ENCODE measurements at regions not wholly inside any gene's neighbourhood (a gene's known extent, or its start where the extent isn't known, plus 50 kb on each side); places are given as distances from the start of the nearest gene placed in this dataset.

DNA sequence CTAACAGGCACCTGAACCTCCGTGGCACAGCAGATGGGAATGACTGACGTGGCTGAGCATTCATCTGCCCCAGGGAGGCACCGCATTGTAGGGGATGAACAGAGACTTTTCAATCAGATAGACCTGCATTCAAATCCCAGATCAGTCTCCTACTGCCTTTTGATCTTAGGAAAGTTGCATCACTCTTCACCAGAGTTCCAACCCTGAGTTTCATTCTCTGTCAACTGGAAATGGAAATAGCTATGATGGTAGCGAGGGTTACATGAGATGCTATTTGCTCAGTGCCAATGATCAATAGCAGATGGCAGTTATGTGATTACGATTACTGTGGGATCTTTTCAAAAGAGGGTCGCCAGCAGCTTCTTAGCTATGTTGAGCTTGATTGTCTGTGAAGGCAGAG, 189.3 kb upstream of the RFC3 start:
- peak overlapping the region in 1 of 2 donors; percentile 17 for H3K4me3 Mint-ChIP-seq
- H3K4me1 Mint-ChIP-seq (ENCODE audit: low read depth), result peaks cover 23% of the 10 kb centered on the region
- H3K36me3 Mint-ChIP-seq (ENCODE audit: insufficient read depth in 2 of 2), result no peaks in the 10 kb centered on the region
- H3K9me3 Mint-ChIP-seq, result no peaks in the 10 kb centered on the region
- ATAC-seq (replicated peaks in 1 of 2), result peak; percentile 15 to 50
- no peak overlapping the region for H3K27ac Mint-ChIP-seq
- DNase-seq, result no peak
- H3K27me3 Mint-ChIP-seq (ENCODE audit: low read depth), result peaks cover 20% of the 10 kb centered on the region

- H3K4me1 Mint-ChIP-seq (ENCODE audit: low read depth), result peaks cover 17% of the 10 kb centered on the region
- H3K4me3 Mint-ChIP-seq, result no peak overlapping the region
- DNase-seq, result no peak
- H3K36me3 Mint-ChIP-seq (ENCODE audit: insufficient read depth in 2 of 2), result no peaks in the 10 kb centered on the region
- ATAC-seq (replicated peaks in 1 of 2), result no peak
- peaks cover 24% of the 10 kb centered on the region for H3K27me3 Mint-ChIP-seq (ENCODE audit: low read depth)
- no peak overlapping the region for H3K27ac Mint-ChIP-seq
- no peaks in the 10 kb centered on the region for H3K9me3 Mint-ChIP-seq
These were observed 188.2 kb upstream of the RFC3 start for GRCh38 chr13:33629605-33630360.

GRCh38 chr13:33633701-33634545, 184.0 kb upstream of the RFC3 start:
- no peaks in the 10 kb centered on the region for H3K9me3 Mint-ChIP-seq
- H3K36me3 Mint-ChIP-seq (ENCODE audit: insufficient read depth in 2 of 2), result peaks cover 0 to 2% of the 10 kb centered on the region in 2 donors

DNA sequence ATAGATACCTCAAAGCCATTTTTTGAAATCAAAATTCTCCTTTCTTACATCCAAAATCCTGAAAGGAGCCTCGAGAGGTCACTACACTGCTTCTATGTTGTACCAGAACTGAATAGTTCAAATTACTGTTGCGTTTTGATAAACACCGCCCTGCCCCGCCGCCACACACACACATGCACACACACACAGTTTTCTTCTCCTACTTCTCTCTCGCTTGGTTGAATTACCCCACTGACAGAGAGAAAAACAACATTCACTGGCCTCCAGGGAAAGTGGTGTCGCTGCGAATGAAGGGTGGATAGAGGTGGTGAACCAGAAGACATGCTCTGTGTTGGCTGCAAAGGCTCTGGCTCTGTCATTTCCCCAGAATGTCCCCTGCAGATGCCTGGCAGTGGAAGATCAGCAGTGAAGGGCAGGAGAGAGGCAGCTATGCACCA, 183.4 kb upstream of the RFC3 start:
- H3K36me3 Mint-ChIP-seq (ENCODE audit: insufficient read depth in 2 of 2), result peaks cover 0 to 2% of the 10 kb centered on the region in 2 donors
- peaks cover 24% of the 10 kb centered on the region for H3K27me3 Mint-ChIP-seq (ENCODE audit: low read depth)
- ATAC-seq (replicated peaks in 1 of 2) (no peak), DNase-seq (no peak)
- H3K4me1 Mint-ChIP-seq (ENCODE audit: low read depth), result peaks cover 26% of the 10 kb centered on the region
- H3K4me3 Mint-ChIP-seq, result no peak overlapping the region
- no peak overlapping the region for H3K27ac Mint-ChIP-seq
- H3K9me3 Mint-ChIP-seq, result no peaks in the 10 kb centered on the region

More at GRCh38 chr13:33633701-33634545, 184.0 kb upstream of the RFC3 start:
- Mint-ChIP-seq H3K4me1 (ENCODE audit: low read depth) (peaks cover 25% of the 10 kb centered on the region), H3K27me3 (ENCODE audit: low read depth) (peaks cover 24% of the 10 kb centered on the region), H3K4me3 (no peak overlapping the region), H3K27ac (no peak overlapping the region)
- ATAC-seq (replicated peaks in 1 of 2) (no peak), DNase-seq (no peak)

DNA sequence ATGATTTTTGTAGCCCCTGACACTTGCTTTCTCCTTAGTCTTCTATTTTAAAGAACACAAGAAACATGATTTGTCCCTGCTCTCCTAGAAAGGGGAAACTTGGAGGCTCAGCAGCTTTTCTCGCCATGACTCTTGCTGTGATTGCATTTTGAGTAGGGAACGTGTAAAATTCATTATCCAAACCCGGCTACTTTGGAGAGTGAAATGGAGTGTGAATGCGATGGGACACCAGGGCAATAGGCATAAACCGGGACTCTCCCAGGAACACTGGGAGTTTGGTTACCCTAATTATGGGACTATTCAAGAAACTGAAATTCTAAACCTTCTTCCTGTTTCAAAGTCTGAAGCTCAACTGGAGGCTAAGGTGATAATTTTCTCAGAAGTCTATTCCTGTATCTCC, 181.7 kb upstream of the RFC3 start:
- Mint-ChIP-seq H3K36me3 (ENCODE audit: insufficient read depth in 2 of 2) (peaks cover 0 to 2% of the 10 kb centered on the region in 2 donors), H3K9me3 (no peaks in the 10 kb centered on the region), H3K27me3 (ENCODE audit: low read depth) (peaks cover 11% of the 10 kb centered on the region), H3K27ac (no peak overlapping the region), H3K4me1 (ENCODE audit: low read depth) (peaks cover 43% of the 10 kb centered on the region), H3K4me3 (no peak overlapping the region)
- DNase-seq, result no peak
- ATAC-seq (replicated peaks in 1 of 2), result no peak

- Mint-ChIP-seq H3K36me3 (ENCODE audit: insufficient read depth in 2 of 2) (peaks cover 0 to 2% of the 10 kb centered on the region in 2 donors), H3K27me3 (ENCODE audit: low read depth) (peaks cover 9% of the 10 kb centered on the region), H3K27ac (peak overlapping the region; percentile 44), H3K4me3 (peak overlapping the region in 1 of 2 donors; percentile 27), H3K4me1 (ENCODE audit: low read depth) (peaks cover 44% of the 10 kb centered on the region), H3K9me3 (no peaks in the 10 kb centered on the region)
- DNase-seq (no peak), ATAC-seq (replicated peaks in 1 of 2) (peak; percentile 38 to 39)
These were observed 180.8 kb upstream of the RFC3 start for GRCh38 chr13:33636955-33637670.

GRCh38 chr13:33637978-33638743, 179.8 kb upstream of the RFC3 start:
- H3K27ac Mint-ChIP-seq, result peak overlapping the region; percentile 14
- ATAC-seq (replicated peaks in 1 of 2), result no peak

DNA sequence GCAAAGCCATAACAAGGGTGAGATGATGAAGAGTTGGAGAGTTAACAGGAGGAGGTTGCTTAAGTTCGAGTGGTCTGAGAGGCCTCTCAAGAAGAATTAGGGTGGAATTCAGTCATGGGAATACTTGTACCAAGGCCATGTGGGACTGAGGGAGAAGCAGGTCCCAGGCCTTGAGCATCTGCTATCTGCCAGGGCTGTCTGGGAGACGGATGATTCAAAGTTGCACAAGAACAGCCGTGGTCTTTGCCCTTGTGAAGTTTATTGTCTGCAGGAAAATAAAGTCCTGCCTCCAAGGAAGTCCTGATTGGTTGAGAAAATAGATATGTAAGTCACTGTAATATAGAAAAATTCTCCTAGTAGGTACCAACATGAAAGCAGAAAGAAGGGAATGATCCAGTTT, 178.8 kb upstream of the RFC3 start:
- H3K36me3 Mint-ChIP-seq (ENCODE audit: insufficient read depth in 2 of 2), result peaks cover 0 to 2% of the 10 kb centered on the region in 2 donors
- H3K4me1 Mint-ChIP-seq (ENCODE audit: low read depth), result peaks cover 45% of the 10 kb centered on the region
- peak overlapping the region in 1 of 2 donors; percentile 2 for H3K4me3 Mint-ChIP-seq
- no peaks in the 10 kb centered on the region for H3K9me3 Mint-ChIP-seq
- DNase-seq, result no peak
- ATAC-seq (replicated peaks in 1 of 2), result no peak
- no peaks in the 10 kb centered on the region for H3K27me3 Mint-ChIP-seq (ENCODE audit: low read depth)
- H3K27ac Mint-ChIP-seq, result peak overlapping the region; percentile 13

More at GRCh38 chr13:33637978-33638743, 179.8 kb upstream of the RFC3 start:
- Mint-ChIP-seq H3K9me3 (no peaks in the 10 kb centered on the region), H3K4me3 (peak overlapping the region in 1 of 2 donors; percentile 6), H3K27me3 (ENCODE audit: low read depth) (peaks cover 9% of the 10 kb centered on the region), H3K36me3 (ENCODE audit: insufficient read depth in 2 of 2) (peaks cover 0 to 2% of the 10 kb centered on the region in 2 donors), H3K4me1 (ENCODE audit: low read depth) (peaks cover 44% of the 10 kb centered on the region)
- DNase-seq, result no peak

GRCh38 chr13:33639626-33640080, 178.3 kb upstream of the RFC3 start:
- ATAC-seq (replicated peaks in 1 of 2), result peak; percentile 91
- Mint-ChIP-seq H3K27ac (peak overlapping the region; percentile 2), H3K4me1 (ENCODE audit: low read depth) (peaks cover 50% of the 10 kb centered on the region), H3K27me3 (ENCODE audit: low read depth) (no peaks in the 10 kb centered on the region), H3K9me3 (no peaks in the 10 kb centered on the region), H3K36me3 (ENCODE audit: insufficient read depth in 2 of 2) (peaks cover 0 to 2% of the 10 kb centered on the region in 2 donors), H3K4me3 (peak overlapping the region; percentile 42 to 49)
- peak; percentile 66 to 72 for DNase-seq

GRCh38 chr13:33640832-33641231, 177.1 kb upstream of the RFC3 start:
- Mint-ChIP-seq H3K27me3 (ENCODE audit: low read depth) (no peaks in the 10 kb centered on the region), H3K27ac (peak overlapping the region; percentile 2), H3K4me1 (ENCODE audit: low read depth) (peaks cover 59% of the 10 kb centered on the region), H3K4me3 (peak overlapping the region in 1 of 2 donors; percentile 42), H3K36me3 (ENCODE audit: insufficient read depth in 2 of 2) (peaks cover 0 to 2% of the 10 kb centered on the region in 2 donors), H3K9me3 (no peaks in the 10 kb centered on the region)
- ATAC-seq (replicated peaks in 1 of 2) (no peak), DNase-seq (no peak)

- Mint-ChIP-seq H3K36me3 (ENCODE audit: insufficient read depth in 2 of 2) (peaks cover 0 to 2% of the 10 kb centered on the region in 2 donors), H3K27me3 (ENCODE audit: low read depth) (no peaks in the 10 kb centered on the region), H3K9me3 (no peaks in the 10 kb centered on the region), H3K27ac (no peak overlapping the region), H3K4me3 (no peak overlapping the region), H3K4me1 (ENCODE audit: low read depth) (peaks cover 44% of the 10 kb centered on the region)
- DNase-seq (no peak), ATAC-seq (replicated peaks in 1 of 2) (no peak)
These were observed 175.4 kb upstream of the RFC3 start for GRCh38 chr13:33642374-33643065.
